Amniotic epithelial cell (primary cell): ENCODE measurements at regions not wholly inside any gene's neighbourhood (a gene's known extent, or its start where the extent isn't known, plus 50 kb on each side); places are given as distances from the start of the nearest gene placed in this dataset.
"Not testable (repeated sequence)": the region's sequence is repeated elsewhere in the genome, so short reads cannot be mapped to it uniquely, and the experiment has no call there.

Experiments used
- DNase-seq: peaks from one replicate; pipeline ENCODE4 v3.0.0-alpha.2; 2010; ENCODE audit warnings: low read depth

DNA sequence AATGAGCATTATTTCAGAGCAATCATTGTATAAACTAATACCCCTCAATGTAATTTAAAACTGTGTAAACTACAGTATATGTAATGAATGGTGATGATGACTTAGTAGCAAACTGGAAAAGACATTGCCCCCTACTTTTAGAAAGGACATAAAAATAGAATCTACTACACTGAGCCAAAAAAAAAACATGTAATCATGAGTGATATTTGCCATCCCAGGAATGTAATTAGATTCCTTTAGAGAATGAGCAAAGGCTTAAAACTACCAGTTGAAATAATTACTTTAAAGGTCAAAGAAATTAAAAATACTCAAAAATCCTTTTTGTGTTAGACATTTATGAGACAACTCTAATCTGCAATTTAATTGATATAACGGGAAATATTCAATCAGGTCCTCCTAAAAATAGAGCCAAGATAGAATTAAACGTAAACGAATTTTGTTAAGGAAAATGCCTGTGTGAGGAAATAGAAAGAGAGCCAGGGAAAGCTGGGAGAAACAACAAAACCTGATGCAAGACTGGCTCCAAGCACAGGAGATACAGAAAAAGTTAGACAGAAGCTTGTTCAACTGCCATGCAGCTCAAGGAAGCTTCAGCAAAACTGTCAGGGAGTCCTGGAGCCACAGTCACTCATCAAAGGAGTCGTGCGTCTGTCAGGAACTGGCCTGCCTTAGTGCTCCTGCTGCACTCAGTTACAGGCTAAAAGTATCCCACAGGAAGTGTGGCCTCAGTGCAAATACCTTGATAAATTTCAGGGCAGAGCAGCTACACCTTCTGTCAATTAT, 655.7 kb upstream of the INTU start:
- no peak for DNase-seq

DNA sequence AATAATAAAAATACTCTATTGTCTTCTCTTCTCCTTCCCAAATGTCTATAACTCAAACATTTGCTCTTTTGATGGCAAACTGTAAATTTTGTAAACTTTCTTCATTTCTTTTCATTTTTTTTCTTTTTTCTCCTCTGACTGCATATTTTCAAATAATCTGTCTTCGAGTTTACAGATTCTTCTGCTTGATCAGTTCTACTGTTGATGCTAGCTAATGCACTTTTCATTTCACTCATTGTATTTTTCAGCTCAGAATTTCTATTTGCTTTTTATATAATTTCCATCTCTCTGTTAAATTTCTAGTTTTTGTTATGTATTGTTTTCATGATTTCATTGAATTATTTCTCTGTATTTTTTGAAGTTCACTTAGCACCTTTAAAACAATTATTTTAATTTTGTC, 646.8 kb upstream of the INTU start:
- peak; percentile 5 for DNase-seq

DNA sequence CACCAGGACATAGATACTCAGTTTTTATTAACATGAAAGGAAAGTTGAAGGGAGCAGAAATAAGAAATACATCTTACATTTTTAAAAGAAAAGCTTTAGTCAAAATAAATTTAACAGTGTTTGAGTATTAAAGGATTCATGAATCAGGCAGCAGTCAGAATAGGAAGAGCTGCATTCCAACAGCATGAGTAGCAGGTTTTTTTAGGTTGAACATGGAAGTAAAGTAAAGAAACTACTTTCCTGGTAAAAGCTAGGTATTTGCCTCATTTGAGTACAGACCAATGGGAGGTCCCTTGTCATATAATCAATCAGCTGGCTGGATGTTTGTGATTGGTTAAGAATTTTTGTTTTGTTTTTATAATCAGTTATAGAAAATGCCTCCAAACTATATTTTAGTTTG, 645.9 kb upstream of the INTU start:
- DNase-seq = peak; percentile 37

DNA sequence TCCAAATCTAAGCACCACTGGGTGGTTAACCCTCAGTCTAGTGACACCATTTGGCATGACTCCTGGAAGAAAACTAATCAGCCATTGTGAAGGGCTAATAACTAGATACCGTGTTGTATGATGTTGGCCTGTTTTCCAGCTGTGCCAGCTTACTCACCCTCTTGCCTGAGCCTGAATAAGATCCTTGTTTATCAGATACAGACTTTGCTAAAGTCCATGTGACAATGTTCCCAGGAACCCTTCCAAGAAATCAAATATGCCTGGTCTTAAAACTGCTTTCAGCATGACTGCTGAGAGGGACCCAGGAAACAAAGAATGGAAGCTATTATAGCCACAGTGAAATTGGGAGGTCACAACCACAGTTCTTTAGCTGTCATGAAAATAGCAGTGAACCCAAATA, 640.8 kb upstream of the INTU start:
- no peak for DNase-seq

DNA sequence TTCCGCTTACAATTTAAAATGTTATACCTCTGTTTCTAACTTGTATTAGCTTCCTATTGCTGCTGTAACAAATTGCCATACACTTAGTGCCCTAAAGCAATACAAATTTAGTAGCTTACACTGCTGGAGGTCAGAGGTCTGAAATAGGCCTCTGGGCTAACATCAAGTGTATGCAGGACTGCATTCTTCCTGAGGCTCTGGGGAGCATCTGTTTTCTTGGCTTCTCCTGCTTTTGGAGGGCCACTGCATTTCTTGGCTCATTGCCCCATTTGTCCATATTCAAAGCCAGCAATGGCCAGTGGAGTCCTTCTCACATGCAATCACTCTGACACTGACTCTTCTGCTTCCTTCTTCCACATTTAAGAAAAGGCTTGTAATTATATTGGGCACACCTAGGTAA, 639.8 kb upstream of the INTU start:
- no peak for DNase-seq

DNA sequence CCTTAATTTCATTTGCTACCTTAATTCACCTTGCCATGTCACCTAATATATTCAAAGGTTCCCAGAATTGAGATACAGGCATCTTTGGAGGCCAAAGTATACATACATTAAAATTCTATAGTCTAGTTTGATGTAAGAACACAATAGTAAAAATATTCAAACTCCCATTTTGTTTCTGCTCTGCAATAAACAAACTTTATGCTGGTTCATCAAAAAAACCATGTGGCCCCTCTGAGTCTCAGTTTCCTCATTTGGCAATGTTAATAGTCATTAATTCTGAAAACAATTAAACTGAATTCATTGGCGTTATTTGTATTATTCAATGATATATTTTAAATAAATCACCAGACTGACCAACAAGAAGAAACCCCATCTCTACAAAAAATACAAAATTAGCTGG, 639.4 kb upstream of the INTU start:
- no peak for DNase-seq

DNA sequence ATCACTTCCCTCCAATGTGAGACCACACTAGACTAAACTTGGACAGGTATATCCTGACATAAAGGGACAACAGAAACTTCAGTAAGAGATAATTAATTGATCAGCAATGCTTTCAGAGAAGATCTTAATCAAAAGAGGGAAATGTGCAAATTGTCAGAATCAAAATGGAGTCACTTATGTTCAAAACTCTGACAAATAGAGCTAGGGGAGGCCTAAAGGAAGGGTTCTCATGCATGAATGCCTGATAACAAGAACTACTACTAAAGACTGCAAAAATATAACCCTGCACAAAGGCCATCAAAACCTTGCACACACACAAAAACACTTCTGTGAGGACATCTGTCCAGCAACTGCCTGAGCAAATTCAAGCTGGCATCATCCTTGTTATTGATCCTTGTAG, 637.5 kb upstream of the INTU start:
- DNase-seq = no peak

DNA sequence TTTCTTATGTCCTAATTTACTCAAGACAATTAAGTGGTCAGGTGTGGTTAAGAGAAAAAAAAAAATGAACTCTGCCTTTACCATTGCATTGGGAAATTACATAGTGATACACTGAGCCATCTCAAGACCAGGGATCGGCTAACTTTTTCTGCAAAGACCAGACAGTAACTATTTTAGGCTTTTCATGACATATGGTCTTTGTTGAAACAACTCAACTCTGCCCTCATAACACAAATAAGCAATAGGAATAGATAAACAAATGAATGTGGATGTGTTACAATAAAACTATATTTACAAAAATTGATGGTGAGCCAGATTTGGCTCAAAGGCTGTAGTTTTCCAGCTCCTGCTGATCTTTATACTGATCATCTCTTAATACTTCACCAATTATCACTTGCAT, 632.6 kb upstream of the INTU start:
- no peak for DNase-seq

DNA sequence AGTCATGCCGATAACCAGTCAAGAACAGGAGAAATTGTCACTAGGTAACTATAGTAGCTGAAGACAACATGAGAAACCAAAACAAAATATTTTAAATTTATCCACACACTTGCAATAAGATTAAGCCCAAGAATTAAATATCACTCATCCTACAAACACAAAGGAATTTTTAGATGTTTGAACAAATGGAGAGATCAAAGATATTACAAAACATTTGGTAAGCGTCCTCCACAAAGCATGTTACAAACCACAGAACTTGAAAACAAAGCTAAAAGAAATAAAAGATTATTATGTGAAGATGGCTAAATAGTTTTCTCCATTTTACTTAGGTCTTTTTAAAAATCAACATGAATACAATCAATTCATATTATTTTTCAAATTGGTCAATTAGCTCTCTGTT, 631.9 kb upstream of the INTU start:
- no peak for DNase-seq

DNA sequence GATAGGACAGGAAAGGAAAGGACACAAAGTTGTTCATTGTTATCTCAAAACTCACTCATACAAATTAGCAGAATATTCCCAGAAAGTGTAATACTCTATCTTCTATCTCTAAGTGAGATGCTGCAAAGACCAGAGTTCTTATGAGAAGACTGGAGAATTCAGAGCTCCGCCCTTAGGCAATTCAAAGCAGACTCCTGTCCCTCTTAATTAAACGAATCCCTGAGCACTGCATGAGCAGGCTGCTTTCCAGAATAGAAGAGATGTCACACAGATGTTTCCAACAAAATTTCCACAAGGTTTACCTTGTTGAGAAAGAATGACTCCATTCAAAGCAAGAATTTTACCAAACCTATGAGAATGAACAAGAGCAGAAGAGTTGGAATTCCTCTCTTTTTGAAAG, 630.8 kb upstream of the INTU start:
- no peak for DNase-seq

DNA sequence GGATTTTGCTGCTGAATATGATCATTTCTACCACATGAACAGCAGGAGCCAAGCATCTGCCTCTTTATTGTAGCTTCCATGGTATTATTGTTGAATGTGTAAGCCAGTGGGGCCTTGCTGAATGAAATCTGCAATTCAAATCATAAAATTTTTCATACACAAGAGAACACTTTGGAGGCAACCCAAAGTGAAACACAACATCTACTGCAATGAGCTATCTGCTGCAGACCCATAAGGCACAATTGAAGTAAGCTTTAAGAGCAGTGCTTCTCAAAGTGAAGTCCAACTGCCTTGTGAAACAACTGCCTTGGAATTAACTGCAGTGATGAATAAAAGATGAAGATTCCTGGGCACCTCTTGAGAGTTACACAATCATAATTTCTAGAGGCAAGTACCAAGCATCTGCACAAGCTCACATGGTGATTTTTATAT, 626.3 kb upstream of the INTU start:
- DNase-seq = peak; percentile 8

DNA sequence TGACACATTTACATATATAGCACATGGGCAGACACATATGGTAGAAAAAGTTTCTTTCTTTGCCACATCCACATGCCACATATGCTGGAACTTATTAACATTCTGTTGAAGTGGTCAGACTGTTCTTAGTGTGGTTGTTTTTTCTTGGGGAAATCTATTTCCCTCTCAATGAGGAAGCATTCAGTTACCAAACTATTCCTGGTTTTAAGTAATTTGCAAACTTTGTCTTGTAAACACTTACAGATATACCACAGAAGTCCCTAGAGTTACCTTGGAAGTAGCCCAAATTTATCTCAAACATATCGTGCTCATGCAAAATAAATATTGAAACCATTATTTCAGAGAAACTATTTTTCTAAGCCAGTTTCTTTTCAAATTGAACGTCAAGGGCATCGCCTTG, 625.5 kb upstream of the INTU start:
- no peak for DNase-seq

DNA sequence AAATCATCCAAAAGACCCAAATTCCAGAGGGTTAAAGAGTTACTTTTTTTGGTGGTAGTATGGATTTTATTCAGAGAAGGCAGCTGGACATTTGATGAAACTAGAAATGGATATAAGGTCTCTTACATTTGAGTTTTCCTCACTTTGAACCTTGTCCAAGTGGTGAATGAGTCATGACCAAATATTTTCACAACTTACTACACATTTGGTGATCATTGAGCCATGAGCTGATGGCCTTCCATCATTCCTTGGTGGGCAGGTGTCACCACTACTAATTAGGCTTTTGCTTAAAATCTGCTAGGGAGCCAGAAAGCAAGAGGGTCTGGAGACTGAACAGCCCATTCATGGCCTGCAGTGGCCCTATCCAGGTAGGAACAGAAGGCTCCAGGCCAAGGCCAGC, 620.2 kb upstream of the INTU start:
- peak; percentile 28 for DNase-seq

DNA sequence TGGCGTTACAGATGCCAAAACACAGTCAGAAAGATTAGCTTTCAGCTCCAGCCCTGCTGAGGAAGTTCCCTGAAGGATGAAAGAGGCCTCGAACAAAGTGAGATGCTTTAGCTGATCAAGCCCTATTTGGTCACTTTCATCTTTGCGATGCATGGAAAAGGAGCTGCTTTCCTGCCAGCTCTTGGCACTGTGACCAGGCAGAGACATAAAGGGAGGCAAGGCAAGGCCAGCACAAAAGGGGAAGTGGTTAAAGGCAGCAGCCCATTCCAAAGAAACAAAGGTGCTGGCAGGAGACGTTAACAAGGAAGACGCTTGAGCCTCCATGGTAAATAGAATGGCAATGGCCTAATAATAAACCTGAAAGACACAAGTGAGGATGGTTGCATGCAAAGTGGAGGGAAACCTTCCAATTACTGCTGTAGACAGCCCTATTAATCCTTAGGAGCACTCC, 617.1 kb upstream of the INTU start:
- no peak for DNase-seq

DNA sequence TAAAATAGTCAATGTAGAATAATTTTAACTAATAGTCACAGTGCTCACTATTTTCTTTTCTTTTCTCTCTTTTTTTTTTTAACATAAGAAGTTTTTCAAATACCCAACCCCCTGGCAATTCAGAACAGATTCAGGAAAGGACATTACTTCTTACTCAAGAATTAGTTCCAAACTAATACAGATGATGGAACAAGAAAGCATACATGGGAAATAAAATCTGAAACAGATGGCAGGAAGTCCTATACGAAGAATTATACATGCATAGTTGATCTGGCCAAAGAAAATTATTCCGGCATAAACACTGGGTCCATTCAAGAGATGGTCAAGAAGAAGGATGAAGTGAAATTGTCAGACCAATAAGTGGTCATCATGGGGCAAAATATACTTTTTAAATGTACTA, 614.4 kb upstream of the INTU start:
- no peak for DNase-seq

DNA sequence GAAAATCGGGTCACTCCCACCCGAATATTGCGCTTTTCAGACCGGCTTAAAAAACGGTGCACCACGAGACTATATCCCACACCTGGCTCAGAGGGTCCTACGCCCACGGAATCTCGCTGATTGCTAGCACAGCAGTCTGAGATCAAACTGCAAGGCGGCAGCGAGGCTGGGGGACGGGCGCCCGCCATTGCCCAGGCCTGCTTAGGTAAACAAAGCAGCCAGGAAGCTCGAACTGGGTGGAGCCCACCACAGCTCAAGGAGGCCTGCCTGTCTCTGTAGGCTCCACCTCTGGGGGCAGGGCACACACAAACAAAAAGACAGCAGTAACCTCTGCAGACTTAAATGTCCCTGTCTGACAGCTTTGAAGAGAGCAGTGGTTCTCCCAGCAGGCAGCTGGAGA, 611.9 kb upstream of the INTU start:
- not testable (repeated sequence) for DNase-seq

DNA sequence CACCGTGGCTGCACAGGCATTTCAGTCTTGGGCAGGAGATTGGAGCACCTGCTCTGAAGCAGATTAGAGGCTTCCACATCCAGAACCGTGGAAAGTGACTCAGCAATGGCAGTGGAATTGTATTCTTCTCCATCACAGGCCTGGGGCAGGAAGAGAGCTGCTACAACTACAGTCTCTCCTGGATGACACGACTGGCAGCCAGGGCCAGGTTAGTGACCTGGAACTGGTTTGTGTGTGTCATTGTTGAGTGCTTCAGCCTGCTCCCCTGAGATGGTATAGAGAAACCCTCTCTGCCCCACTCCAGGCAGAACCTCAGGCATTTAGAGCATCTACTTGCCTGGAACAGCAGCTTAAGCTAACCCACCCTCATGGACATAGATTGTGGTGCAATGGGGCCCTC, 596.5 kb upstream of the INTU start:
- DNase-seq = no peak

DNA sequence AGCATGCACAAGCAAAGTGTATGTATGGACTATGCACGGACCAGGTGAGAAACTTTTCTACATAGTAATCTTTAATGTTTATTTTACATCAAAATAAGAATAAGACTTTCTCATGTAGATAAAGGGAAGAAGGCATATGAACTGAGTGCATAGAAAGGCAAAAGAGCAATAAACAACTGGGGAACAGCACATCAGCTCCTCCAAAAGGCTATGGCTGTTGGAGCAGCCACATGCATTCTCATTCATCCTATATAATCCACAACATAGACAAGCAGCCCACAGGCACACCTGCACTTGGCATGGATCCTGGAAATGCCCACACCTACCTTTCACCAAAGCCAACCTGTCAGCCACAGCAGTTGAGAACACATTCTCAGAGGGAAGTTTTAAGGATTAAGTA, 586.9 kb upstream of the INTU start:
- DNase-seq = no peak

DNA sequence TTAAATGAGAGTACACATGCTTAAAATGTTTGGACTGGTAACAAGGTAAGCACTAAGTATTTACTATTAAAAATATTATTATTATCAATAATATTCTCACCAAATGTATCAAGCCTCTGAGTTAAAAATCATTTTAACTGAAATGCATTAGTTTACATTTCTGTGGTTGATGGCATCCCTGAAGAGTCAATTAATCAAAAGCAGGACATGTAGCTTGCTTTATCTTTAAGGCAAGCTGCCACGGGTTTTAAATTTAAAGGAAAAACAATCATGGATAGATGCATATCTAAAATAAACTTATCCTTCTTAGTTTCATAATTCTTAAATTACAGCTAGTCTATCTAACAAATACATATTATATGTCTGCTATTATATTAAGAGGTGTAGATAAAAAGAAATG, 584.8 kb upstream of the INTU start:
- DNase-seq = peak; percentile 60

DNA sequence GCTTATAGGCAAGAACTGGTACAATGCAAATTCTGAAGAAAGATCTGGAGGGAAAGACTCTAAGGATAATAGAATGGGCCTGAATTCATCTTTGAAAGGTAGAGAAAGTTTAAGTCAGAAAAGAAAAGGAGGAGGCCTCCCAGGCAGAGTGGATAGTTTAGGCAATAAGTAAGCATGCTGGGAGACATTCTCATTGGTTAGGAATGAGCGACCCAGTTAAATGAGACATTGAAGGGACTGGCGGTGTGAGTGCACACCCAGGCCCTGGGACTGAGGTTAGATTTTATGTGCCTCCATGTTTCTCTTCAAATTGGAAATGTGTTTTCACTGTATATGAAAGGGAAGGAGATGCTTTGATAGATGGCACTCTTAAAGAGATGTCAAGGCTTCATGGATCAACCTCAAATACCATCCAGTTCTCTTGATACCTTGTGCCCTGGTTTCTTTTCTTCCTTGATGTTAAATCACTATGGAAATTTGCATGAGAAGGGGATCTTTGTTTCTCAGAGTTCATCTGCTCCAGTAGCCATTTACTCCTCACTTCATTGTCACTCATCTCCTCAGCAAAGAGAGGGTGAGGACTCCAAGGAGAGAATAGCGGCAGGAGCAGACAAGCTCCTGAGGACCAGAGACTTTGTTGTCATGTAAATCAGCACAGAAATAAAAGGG, 584.2 kb upstream of the INTU start:
- DNase-seq = peak; percentile 47

DNA sequence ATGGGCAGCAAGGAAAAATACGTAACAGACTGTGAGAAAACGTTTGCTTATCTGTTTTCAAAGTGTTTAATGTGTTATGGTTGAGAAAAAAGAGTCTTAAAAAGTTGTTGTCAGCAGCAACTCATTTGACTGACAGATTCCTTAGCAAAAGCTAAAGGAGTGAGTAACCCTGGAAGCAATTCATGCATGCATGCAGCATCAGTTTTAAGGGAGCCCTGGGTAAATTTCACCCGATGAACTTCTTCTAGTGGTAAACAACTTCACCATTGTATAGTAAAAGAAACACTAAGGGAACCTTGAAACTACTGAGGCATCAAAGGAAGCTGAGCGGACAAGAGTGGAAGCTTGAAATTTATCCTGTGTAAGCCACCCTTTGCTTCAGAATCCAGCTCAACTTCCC, 583.2 kb upstream of the INTU start:
- DNase-seq = peak; percentile 48

DNA sequence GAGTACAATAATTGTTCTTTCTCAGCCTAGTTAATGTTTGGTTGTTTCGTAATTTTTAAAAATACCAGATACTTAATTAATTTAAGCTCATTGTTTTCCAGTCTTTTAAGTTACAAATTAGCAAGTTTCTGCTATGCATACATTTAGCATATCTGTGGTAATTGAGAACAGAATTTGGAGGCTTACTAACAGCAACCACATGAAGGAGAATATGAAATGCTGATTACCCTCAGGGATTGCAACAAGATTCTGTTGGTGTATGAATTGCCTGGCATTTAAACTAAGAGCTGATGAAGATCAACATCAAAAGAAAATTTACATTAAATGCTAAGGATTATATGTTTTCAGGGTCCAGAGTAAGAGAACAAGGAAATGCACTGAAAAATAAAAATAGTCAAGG, 580.0 kb upstream of the INTU start:
- DNase-seq = no peak

DNA sequence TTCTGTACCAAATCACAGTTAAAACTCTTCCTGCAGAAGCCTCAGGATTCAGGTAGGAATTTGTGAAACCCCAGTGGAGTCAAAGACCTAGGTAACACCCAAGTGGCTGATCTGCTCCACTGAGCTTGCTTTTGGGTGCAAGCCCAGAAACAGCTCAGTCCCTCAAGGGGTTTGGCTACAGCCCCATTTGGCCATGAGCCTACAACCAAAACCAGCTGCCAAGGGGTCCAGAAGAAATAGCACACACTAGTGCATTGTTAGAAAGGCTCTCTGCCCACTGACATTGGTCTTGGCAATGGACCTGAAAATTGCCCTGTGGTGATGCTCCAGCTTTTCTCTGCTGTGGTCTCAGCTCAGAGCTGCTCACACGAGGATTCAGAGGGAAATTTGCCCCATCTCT, 577.4 kb upstream of the INTU start:
- DNase-seq = no peak

DNA sequence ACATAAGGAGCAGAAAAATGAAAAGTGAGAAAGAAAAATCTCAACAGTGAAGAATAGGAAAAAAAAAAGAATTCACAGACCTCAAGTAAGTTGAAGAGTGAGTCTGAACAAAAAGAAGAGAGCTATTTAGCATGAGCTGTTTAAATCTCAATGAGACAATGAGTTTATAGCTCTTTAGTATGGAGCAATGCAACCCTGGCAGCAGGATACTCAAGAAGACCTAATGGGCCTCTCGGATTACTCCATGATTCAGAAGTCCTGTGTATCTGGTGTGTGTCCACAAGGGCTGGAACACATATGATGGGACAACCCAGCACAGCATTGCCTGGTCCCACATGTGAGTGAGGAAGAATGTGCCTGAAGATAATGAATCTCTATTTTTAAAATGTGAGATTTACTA, 563.1 kb upstream of the INTU start:
- peak; percentile 35 for DNase-seq
